T follicular helper cell (primary cell): ENCODE measurements at regions not wholly inside any gene's neighbourhood (a gene's known extent, or its start where the extent isn't known, plus 50 kb on each side); places are given as distances from the start of the nearest gene placed in this dataset.
"Not testable (repeated sequence)": the region's sequence is repeated elsewhere in the genome, so short reads cannot be mapped to it uniquely, and the experiment has no call there.

Experiments used
- DNase-seq: peaks from one replicate; pipeline ENCODE4 v3.0.0-alpha.2; 2020; ENCODE audit warnings: low read depth

GRCh38 chr6:113202852-113203714, 654.1 kb upstream of the MARCKS start:
- DNase-seq = no peak

DNA sequence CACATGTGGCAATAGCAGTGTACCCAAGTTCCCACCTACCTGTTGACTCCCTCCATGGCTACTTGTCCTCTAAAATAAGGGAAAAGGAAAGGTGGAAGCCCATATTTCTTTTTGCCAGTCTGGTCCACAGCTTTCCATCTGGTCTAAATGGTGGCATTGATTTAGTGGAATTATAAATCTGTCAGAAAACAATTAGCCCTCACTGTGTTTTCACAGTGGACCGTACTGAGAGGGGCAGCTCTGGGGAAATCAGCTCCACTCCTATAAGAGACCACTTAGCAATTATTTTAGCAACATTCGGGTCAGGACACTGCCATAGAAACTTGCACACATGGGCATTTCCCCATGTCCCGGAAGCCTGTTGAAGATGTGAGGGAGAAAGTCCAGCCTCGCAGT, 653.4 kb upstream of the MARCKS start:
- DNase-seq = no peak

- DNase-seq = no peak
These were observed 651.6 kb upstream of the MARCKS start for GRCh38 chr6:113205553-113205952.

- DNase-seq = no peak
These were observed 648.4 kb upstream of the MARCKS start for GRCh38 chr6:113208726-113209125.

DNA sequence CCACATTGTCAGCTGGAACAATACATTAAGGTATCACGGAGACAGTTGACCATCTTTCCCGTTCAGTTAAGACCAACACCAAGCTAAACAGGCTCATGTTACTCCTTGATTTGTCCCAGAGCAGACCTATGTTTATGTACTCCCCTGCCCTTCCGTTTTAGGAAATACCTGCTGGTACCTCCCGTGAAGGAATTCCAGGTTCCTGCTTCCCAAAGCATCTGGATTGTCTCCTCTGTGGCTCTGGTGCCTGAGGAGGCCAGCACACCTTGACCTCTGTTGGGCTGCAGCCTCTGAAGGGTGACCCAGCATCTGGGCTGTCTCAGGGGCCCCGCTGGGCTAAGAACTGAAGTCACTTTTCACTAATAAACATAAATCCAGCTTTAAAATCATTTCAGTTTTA, 647.8 kb upstream of the MARCKS start:
- no peak for DNase-seq

DNA sequence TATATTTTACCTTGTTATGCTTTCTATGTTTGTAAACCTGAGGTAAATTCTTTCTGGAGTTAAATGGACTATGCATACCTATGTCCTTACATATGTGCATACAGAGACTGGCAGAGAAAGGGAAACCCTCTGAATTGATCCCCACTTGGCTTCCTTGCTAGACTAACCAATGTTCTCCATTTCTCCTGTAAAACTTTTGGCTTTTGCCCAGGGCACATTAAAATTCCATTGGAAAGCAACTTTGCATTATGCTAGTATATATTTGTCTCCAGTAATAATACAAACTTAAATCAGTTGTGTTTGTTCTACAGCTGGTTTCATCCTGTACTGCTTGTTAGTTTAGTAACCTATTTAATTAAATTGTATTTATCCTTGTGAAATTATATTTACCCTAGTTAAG, 646.0 kb upstream of the MARCKS start:
- DNase-seq = no peak

GRCh38 chr6:113219783-113220182, 637.4 kb upstream of the MARCKS start:
- no peak for DNase-seq

DNA sequence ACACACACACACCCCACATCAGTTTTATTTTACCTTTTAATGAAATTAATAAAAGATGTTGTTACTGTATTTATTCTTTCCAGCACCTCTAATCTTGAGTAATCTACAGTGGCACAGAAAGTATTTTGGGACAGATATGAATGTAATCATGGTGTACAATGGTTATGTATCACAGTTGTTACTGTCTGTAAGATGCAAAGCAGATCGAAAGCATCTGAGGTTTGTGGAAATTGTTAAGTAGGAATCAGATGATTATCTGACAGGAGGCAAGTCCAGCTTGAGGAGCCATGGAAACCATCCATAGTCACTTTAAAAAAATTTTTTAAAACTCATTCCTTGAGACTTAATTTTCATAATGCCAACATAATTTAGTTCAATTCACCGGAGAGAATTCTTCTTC, 636.3 kb upstream of the MARCKS start:
- DNase-seq = no peak

- DNase-seq = no peak
These were observed 635.3 kb upstream of the MARCKS start for GRCh38 chr6:113221850-113222249.

DNA sequence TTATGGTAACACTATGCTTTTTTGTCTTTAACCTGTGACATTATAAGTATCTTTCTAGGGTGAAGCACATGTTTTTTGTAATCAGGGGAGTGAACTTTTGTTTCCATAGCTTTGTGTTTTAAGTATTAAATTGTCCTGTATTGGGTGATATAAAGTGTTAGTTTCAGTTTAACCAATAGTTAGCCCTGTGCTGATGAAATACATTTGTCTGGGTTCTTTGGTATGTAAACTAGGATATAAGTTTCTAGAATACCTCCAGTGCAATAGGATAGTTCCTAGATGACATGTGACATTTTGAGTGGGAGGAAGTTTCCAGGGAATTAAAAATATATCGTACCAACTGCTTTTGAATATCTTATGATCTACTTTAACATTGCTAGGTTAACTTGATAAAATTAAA, 611.0 kb upstream of the MARCKS start:
- DNase-seq = no peak

GRCh38 chr6:113248532-113248931, 608.6 kb upstream of the MARCKS start:
- no peak for DNase-seq

- not testable (repeated sequence) for DNase-seq
These were observed 603.0 kb upstream of the MARCKS start for GRCh38 chr6:113254194-113254593.

DNA sequence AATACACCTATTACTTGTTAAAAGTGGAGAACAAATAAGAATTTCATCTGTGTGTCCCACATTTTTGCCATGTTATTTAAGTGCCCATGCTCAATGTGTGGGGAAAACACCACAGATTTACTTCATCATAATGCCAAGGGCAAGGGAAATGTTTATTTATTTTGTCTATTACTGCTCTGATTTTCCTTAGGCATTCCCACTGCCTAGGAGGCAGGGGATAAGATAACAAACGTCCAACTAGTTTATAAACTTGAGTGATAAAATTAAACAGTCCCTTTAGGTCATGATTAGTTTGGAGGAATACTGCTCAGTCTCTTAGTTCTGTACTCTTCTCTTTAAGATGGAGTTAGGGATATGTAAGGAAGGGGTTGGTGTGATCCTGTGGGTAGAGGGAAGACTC, 598.4 kb upstream of the MARCKS start:
- no peak for DNase-seq

GRCh38 chr6:113271437-113271836, 585.7 kb upstream of the MARCKS start:
- DNase-seq = no peak

- no peak for DNase-seq
These were observed 580.5 kb upstream of the MARCKS start for GRCh38 chr6:113276601-113277000.

DNA sequence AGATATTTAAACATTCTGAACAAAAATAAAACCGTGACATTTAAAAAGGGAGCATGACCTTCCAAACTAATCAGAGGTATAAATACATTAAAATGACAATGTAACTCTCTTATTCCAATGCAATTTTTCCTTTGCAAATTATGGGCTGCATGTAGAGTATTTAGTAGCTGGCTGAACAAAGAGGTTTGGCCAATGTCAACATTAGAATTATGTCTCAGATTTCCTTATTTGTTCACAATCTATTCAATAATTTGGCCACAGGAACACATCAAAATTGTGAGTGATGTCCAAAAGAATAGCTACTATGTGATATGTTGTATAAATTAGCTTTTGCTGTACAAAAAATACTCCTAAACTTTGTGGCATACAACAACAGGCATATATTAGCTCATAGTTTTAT, 580.0 kb upstream of the MARCKS start:
- no peak for DNase-seq

GRCh38 chr6:113281014-113281413, 576.1 kb upstream of the MARCKS start:
- no peak for DNase-seq

DNA sequence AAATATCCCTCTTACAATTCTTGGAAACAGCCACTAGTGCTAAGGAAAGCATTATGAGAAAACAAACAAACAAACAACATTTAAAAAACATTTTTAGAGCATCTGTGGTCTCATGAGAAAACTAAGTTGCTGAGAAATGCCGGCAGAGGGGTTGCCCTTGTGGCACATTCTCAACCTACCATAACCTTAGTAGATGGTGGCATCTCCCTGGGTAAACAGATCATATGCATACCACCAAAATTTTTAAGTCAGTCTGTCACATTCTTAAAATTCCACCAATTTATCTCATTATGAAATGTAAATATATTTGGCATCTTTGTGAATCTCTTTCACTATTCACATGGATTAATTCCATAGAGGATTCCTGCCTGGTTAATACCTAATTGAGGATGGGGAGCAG, 575.7 kb upstream of the MARCKS start:
- no peak for DNase-seq

- no peak for DNase-seq
These were observed 569.7 kb upstream of the MARCKS start for GRCh38 chr6:113287396-113287795.

GRCh38 chr6:113288409-113288808, 568.7 kb upstream of the MARCKS start:
- no peak for DNase-seq

DNA sequence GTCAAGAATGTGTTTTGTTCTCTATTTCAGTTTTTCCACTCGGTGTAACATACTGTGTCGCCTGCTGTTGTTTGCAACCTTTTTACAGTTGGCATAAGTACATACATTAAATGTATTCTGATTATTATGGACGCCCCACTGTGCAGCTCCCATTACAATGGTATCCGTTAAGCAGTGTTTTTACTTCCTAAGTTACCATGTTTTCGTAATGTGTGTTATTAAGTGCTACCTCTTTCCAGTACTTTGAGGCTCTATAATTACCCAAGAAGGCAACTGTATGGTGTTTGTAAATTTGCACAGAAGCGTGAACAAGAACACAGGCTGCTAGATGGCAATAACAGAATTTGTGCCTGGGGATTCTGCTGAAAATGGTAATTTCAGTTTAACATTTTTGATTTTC, 568.0 kb upstream of the MARCKS start:
- DNase-seq = no peak

DNA sequence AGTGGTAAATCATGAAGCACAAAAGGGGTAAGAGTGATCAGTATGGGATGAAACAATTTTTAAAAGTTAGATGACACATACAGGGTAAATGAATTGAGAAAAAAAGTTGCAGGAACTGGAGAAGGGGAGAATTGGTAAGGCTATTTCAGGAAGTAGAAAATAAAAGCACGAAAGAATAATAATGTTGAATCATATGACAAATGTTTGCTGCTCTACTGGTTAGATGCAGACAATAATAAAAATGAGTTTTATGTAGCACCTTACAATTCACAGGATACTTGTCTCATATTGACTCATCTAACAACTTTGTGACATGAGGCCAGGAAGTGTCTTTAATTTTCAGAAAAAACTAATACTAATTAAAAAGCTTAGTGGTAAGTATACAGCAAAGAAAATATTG, 566.5 kb upstream of the MARCKS start:
- no peak for DNase-seq

- DNase-seq = no peak
These were observed 565.2 kb upstream of the MARCKS start for GRCh38 chr6:113291751-113292445.
